ENCODE measurements at regions not wholly inside any gene's neighbourhood (a gene's known extent, or its start where the extent isn't known, plus 50 kb on each side); places are given as distances from the start of the nearest gene placed in this dataset.

DNA sequence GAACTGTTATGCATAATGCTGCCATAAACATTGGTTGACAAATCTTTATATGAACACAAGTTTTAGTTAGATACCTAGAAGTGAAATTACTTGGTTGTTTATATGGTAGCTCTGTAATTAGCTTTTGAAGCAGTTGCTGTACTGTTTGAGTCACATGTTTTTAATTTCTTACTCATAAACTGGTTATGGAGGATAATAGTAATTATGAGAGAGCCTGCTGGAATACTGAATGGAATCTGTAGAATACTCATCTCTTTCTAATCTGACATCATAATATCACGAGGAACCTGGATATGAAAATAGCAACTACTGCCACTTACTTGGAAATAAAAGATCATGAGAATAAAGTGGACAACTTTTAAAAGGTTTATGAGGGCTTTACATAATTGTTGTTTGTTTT lies 509.2 kb downstream of the CETN3 start:
- TF ChIP-seq, protein P1, sequence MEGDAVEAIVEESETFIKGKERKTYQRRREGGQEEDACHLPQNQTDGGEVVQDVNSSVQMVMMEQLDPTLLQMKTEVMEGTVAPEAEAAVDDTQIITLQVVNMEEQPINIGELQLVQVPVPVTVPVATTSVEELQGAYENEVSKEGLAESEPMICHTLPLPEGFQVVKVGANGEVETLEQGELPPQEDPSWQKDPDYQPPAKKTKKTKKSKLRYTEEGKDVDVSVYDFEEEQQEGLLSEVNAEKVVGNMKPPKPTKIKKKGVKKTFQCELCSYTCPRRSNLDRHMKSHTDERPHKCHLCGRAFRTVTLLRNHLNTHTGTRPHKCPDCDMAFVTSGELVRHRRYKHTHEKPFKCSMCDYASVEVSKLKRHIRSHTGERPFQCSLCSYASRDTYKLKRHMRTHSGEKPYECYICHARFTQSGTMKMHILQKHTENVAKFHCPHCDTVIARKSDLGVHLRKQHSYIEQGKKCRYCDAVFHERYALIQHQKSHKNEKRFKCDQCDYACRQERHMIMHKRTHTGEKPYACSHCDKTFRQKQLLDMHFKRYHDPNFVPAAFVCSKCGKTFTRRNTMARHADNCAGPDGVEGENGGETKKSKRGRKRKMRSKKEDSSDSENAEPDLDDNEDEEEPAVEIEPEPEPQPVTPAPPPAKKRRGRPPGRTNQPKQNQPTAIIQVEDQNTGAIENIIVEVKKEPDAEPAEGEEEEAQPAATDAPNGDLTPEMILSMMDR (IDR thresholded peaks at IDR 0.05) = no peak
- no peak for DNase-seq (ENCODE audit: low spot score)
- no peak overlapping the region for H3K4me3 ChIP-seq
- H3K27ac ChIP-seq = peak overlapping the region in 1 of 2 donors; percentile 89

DNA sequence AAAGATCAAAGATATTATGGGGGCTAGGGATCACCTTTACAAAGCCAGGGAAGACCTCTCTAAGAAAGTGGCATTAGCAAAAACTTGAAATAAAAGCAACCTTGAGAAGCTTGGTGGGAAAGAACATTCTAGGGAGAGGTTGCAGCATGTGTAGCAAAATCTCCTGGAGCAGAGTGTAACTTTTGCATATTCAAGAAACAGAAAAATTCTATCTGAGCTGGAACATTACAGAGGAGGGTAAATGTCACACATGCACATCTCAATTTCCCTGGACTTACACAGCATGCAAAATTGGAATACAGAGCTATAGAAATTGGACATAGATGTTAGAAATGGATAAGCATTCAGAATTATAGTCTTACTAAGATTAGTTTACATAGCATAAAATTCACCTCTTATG lies 510.0 kb downstream of the CETN3 start:
- DNase-seq (ENCODE audit: low spot score) = no peak
- Histone ChIP-seq H3K27ac (no peak overlapping the region), H3K4me3 (no peak overlapping the region)
- TF ChIP-seq, protein P1 (IDR thresholded peaks at IDR 0.05) = no peak

DNA sequence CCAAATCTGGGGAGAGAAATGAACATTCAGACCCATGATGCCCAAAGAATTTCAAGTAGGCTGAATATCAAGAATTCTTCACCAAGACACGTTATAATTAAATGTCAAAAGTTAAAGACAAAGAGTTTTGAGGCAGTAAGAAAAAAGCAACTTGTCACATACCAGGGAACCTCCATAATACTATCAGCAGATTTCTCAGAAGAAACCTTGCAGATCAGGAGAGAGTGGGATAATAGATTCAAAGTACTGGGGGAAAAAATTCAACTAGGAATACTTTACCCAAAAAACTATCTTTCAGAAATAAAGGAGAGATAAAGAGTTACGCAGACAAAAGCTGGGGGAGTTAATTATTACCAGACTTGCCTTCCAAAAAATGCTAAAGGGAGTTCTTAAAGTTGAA lies 516.0 kb downstream of the CETN3 start:
- H3K4me3 ChIP-seq = no peak overlapping the region
- TF ChIP-seq, protein P1 (IDR thresholded peaks at IDR 0.05) = no peak
- no peak for DNase-seq (ENCODE audit: low spot score)
- H3K27ac ChIP-seq = no peak overlapping the region

DNA sequence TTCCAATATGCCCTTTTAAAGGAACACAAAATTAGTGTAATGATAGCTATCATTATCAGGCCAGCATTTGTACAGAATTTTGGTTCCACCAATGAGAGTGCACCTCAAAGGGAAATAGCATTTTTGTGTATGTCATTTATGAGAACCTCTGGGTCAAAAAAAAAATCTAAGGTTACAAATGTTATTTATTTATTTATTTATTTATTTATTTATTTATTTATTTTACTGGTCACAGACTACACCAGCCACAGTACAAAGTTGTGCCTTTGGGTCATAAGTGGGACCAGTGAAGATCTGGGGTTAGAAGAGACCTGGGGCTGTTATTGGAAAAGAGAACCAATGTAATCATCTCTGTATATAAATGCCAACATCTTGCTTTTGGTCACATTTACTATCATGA lies 523.9 kb downstream of the CETN3 start:
- TF ChIP-seq, protein P1 (IDR thresholded peaks at IDR 0.05) = no peak
- no peak for DNase-seq (ENCODE audit: low spot score)
- no peak overlapping the region for H3K4me3 ChIP-seq
- H3K27ac ChIP-seq = no peak overlapping the region

DNA sequence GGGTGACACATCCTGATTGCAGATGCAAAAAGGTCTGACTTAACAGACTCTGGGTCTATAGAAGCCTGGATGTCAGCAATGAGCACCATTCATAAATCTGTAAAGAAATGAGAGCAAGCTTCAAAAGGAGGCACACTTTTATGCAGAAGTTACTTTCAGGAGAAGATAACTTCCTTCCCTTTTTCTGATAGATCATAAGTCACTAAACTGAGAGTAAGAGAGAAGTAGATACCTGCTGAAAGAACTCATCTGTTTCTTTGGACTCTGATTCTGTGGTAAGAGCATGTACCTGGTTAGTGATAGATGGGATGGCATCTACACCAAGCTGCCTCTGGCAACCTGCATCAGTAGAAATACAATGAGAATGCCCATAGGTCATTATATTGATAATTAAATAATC lies 525.6 kb downstream of the CETN3 start:
- TF ChIP-seq, protein P1 (IDR thresholded peaks at IDR 0.05) = no peak
- Histone ChIP-seq H3K27ac (no peak overlapping the region), H3K4me3 (no peak overlapping the region)
- DNase-seq (ENCODE audit: low spot score) = no peak

DNA sequence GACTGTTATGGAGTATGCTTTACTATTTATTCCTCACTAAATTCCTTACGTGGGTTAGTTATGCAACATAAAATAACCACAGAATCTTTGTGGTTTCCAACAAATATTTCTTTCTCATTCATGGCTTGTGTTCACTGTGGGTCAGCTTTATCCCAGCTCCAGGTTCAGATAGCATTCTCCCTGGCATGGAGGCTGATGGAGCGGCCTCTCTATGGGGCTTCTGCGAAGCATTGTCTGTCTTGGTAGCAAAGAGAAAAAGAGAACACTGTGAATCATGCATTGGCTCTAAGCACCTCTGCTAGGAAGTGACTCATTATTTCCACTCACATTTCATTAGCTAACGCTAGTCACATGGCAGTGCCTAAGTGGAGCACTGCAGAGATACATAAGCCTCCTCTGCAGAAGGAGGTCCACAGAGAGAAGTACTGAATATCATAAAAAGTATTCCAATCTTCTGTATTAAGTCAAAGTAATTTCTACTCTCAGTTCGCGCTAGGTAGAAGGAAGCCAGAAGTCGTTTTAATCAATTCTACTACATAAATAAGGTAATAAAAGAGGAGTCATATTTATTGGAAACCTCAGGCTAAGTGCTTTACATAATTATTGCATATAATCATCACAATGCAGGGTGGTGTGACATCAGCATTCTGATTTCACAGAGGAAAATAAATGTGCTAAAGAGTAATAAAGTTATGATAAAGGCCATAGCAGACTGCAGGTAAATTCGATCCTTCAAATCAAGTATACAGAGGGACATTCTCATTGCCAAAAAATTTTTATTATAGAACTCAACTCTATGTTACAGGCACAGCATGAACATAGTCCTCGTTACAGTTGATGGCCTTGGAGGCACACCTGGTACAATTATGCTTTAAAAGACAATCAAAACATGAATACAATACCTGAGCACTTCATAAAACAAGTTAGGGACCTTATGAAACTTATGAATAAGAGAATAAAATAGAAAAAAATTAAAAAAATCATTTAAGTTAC lies 531.1 kb downstream of the CETN3 start:
- no peak for DNase-seq (ENCODE audit: low spot score)
- Histone ChIP-seq H3K4me3 (no peak overlapping the region), H3K27ac (peak overlapping the region in 1 of 2 donors; percentile 12)
- TF ChIP-seq, protein P1 (IDR thresholded peaks at IDR 0.05) = no peak

DNA sequence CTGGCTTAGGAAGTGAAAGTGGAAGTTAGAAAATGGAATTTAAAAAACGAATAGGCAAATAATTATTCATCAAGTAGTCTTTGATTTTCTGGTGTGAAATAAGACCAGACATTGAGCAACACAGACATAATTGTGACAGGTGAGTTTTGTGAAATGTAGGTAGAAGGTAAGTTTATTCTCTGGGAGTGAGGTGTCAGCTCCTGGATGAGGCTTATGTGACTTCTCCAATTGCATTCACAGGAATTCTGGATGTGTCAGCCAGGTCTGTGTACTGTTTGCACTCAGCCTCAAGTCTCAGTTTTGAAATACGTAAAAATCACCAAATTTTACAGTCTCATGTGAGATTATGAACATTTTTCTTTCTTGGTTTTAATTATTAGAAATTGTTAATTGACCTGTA lies 537.6 kb downstream of the CETN3 start:
- TF ChIP-seq, protein P1 (IDR thresholded peaks at IDR 0.05) = no peak
- DNase-seq (ENCODE audit: low spot score) = no peak
- Histone ChIP-seq H3K4me3 (peak overlapping the region; percentile 27), H3K27ac (no peak overlapping the region)
